Right cardiac atrium (tissue), 5 donors: ENCODE measurements at regions not wholly inside any gene's neighbourhood (a gene's known extent, or its start where the extent isn't known, plus 50 kb on each side); places are given as distances from the start of the nearest gene placed in this dataset.

Experiments used
- ATAC-seq, 2 donors: fragments of 200-7000 bp; cut with Tn5 transposase; one replicate each; pipeline versions ENCODE4 v1.8.0 to v1.9.1; 2020; ENCODE audit warnings: moderate library complexity in 2 of 2, mild to moderate bottlenecking in 1 of 2
- DNase-seq, 3 donors: peaks; one replicate each; pipeline ENCODE4 v3.0.0-alpha.2; 2020
- H3K27ac ChIP-seq: one replicate; pipeline ENCODE4 v1.5.1; 2013; ENCODE audit warnings: mild to moderate bottlenecking, low read length, control low read depth, moderate library complexity
- H3K27me3 ChIP-seq: one replicate; pipeline ENCODE4 v1.6.1; 2013; ENCODE audit not compliant: control insufficient read depth, insufficient read depth
- H3K4me1 ChIP-seq: one replicate; pipeline ENCODE4 v1.6.1; 2013; ENCODE audit warnings: low read length; ENCODE audit not compliant: control insufficient read depth, insufficient read depth
- H3K4me3 ChIP-seq: one replicate; pipeline ENCODE4 v1.5.1; 2013; ENCODE audit warnings: low read length, control low read depth
- H3K9me3 ChIP-seq: one replicate; pipeline ENCODE4 v1.6.1; 2013; ENCODE audit warnings: low read length; ENCODE audit not compliant: control insufficient read depth
- WGBS: extraction: QIAGEN DNeasy Blood & Tissue Kit; methylation state at CpG from one replicate; pipeline ENCODE4 v1.1.7; 2013; 5-methylcytosine and 5-hydroxymethylcytosine counted together
- intact Hi-C, 4 donors: fragments of 100-400 bp; cut with DNase I; formaldehyde crosslinking; loops; one replicate each; pipeline versions ENCODE4 v1.11.0 to v1.14.0; 2022 to 2023
- donor health status: healthy with polysubstance abuse.
- donor health status: DM: no; HTN: yes; CAD: no.
- donor health status: DM: no; HTN: no; CAD: no.
- donor health status: DM: no; HTN: yes; CAD: no; lungs with severe emphysema.
- donor health status: DM: yes; HTN: yes; CAD: no.

DNA sequence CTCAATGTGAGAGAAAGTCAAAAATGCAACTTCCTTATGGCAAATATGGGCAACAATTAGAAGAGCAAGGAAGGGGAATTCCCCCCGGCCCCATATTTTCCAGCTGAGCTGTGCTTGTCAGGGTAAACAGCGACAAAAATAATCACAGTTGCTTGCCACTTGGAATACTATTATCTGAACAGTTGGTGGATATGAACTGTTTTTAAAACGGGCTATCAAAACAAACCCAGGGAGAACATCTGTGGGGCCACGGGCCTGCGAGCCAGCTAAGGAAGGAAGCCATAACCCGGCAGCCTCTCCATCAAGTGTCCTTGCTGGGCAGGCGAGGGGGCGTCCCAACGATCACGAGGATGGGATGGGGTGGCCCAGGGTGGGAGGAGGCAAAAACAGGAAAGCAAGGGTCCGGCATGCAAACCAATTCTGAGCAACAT lies 228.4 kb downstream of the ARHGAP12 start:
- H3K27ac ChIP-seq, result peak overlapping the region; percentile 80
- DNase-seq (peak in 2 of 3 donors; percentile 80 to 82), ATAC-seq (peak in 1 of 2 donors; percentile 12)
- H3K27me3 ChIP-seq, result no peaks in the 10 kb centered on the region
- no peak overlapping the region for H3K4me3 ChIP-seq
- H3K9me3 ChIP-seq, result no peaks in the 10 kb centered on the region
- WGBS, result 28% methylated on average over 11 of the region's 11 CpGs
- H3K4me1 ChIP-seq, result peaks cover 18% of the 10 kb centered on the region
- intact Hi-C loops, result loop anchor here in 2 of 4 donors (10.0 kb wide), 1 partner anchor 105 kb away; no protein-coding TSS in a partner anchor

DNA sequence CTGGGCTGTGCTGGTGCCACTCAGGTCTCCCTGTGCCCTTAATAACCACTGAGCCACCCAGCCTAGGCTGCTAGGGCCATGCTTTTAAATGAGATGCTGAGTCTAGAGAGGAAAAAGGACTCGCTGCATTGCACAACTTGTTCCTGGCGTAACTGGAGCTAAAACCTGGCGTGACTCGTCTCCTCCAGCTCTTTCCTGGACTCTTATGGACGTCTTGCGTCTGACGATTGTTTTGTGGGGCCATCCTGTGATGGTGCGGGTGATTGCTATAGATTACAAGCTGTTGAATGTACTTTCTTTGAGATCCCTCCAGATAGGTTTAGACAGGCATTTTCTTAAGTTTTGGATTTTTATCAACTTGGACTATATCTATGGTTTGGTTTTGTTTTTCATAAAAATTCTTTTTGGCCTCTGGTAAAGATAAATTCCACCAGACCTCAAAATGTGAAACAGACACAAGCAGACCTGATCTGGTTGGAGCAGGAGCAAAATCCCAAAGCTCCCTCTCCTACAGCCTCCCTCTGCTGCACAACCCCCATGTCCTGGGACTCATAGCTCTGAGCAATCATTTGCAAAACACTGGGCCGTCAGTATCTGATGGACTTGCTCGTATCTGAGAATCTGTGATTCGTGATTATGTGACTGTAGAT lies 230.3 kb downstream of the ARHGAP12 start:
- no peak overlapping the region for H3K4me3 ChIP-seq
- intact Hi-C loops, result no loop called here
- peak overlapping the region; percentile 96 for H3K27ac ChIP-seq
- no peaks in the 10 kb centered on the region for H3K9me3 ChIP-seq
- no peaks in the 10 kb centered on the region for H3K27me3 ChIP-seq
- peak; percentile 73 to 74 for ATAC-seq
- DNase-seq, result peak; percentile 77 to 87 (median 81)
- 32% methylated on average over 11 of the region's 11 CpGs for WGBS
- peaks cover 18% of the 10 kb centered on the region for H3K4me1 ChIP-seq

DNA sequence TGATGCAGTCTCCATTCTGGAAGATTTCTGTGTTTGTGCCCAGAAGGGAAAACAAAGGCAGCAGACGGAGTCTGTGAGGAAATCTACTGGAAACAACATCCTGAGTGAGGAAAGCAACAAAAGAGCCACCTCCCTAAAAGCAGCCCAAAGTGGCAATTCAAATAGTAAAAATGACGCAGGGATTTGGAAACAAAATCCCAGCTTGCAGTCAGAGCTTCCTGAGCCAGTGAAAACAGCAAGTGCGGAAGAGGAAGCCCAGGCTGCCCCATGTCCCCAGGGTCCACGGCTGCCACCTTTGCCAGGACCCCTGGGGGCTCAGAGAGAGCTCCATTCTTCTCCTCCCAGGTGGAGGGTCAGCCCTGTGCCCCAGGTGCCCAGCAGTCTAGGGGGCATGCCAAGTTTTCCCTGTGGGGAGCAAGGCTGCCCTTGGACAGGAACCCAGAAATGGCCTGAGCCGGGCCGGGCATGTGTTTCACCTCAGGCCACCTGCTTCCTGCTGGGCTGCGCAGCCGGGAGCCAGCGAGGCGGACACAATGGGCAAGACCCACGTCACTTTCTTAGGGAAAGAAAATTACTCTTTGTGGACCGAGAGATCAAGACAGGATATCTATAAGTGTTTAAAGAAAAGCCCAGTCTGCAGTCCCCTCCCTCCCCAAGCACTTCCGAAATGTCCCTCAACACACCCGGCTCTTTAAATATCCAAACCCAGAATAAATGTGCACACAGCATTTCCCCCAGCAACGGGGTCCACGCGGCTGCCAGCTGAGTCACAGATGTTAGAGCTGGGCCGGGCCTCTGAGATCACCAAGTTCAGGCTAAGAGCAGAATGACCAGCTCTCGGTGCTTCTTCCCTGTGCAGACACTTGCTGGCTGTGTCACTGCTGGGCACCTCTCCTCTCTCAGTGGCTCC lies 231.1 kb downstream of the ARHGAP12 start:
- intact Hi-C loops, result no loop called here
- 26% methylated on average over 19 of the region's 19 CpGs for WGBS
- H3K4me3 ChIP-seq, result no peak overlapping the region
- H3K4me1 ChIP-seq, result peaks cover 18% of the 10 kb centered on the region
- ATAC-seq, result peak; percentile 84 to 92
- no peaks in the 10 kb centered on the region for H3K9me3 ChIP-seq
- peak overlapping the region; percentile 96 for H3K27ac ChIP-seq
- DNase-seq, result peak; percentile 94 to 96 (median 94)
- no peaks in the 10 kb centered on the region for H3K27me3 ChIP-seq

DNA sequence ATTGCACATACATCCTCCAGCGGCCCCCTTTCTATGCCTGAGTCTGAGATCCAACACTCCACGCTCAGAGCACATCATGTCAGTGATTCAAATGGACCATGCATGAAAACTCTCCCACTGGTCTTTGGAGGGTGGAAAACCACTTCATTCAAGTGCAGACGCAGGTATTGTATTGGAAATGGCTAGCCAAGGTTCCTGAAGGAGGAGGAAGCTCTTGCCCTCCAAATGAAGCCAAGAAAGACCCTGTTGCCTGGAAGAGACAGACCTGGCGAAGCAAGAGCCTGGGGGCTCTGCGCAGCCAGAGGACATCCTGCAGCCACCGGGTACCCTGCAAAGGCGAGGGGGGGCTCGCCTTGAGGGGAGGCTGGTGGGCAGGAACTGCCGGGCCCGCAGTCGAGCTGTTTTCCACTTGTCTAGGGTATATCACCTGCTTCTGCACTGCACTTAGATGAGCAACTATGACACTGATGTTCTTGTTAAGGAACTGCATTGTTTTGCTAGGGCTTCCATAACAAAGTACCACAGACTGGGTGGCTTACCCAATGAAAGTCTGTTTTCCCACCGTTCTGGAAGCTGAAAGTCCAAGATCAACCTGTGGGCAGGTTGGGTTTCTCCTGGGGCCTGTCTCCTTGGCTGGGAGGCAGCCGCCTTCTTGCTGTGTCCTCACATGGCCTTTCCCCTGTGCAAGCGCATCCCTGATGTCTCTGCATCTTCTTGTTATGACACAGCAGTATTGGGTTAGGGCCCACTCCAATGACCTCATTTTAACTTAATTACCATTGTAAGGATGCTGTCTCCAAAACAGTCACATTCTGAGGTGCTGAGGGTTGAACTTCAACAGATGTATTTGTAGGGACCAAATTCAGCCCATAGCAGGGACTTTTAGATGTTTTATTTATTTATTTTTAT lies 233.4 kb downstream of the ARHGAP12 start:
- Histone ChIP-seq H3K27ac (no peak overlapping the region), H3K4me3 (no peak overlapping the region), H3K27me3 (no peaks in the 10 kb centered on the region), H3K4me1 (peaks cover 9% of the 10 kb centered on the region), H3K9me3 (no peaks in the 10 kb centered on the region)
- intact Hi-C loops, result no loop called here
- ATAC-seq, result no peak
- peak in 2 of 3 donors; percentile 37 to 38 for DNase-seq
- WGBS, result 91% methylated on average over 14 of the region's 14 CpGs

DNA sequence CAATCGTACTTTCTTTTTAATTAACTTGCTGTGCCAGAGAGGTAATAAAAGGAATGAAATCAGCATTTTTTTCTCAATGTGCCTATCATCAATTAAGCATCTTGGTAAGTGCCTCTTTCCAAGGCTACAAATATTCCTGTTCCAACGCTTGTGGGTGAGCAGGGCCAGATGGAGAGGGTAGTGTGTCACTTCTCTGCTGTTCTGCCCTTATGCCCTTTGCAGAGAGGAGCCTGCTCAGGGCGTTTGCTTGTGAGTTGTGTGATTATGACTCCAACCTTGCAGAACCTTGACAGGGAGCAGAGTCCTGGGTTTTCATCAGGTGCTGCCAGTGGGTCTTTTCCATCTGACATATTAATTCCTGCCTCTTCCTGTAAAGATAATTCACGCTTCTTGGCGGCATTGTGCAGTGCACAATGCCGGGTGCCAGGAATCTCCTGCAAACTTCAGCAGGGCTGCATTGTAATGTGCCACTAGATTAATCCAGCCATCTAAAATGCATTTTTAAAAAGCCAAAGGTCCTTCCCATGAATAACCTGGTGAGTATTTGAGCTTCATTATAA lies 234.4 kb downstream of the ARHGAP12 start:
- H3K27ac ChIP-seq, result no peak overlapping the region
- DNase-seq (no peak), ATAC-seq (no peak)
- intact Hi-C loops, result no loop called here
- H3K4me1 ChIP-seq, result peaks cover 2% of the 10 kb centered on the region
- 62% methylated on average over 6 of the region's 6 CpGs for WGBS
- H3K4me3 ChIP-seq, result no peak overlapping the region
- no peaks in the 10 kb centered on the region for H3K27me3 ChIP-seq
- H3K9me3 ChIP-seq, result no peaks in the 10 kb centered on the region

DNA sequence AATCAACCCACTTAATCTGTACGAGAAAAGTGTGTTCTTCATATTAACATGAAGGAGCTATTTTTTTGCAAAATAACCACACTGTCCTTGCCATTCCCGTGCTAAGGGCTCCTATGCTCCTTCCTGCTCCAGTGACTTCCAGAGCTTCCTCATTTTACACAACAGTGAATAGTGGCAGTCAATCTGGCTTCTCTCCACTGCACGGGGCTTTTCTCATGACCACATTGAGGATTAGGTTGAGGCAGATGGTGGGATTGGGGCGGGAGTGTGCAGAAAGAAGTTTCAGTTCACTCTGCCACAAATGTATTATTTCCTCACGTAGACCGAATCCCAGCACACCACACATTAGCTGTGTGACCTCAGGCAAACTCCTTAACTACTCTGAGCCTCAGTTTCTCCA lies 235.1 kb downstream of the ARHGAP12 start:
- Histone ChIP-seq H3K4me1 (no peaks in the 10 kb centered on the region), H3K27ac (no peak overlapping the region), H3K4me3 (no peak overlapping the region), H3K27me3 (no peaks in the 10 kb centered on the region), H3K9me3 (no peaks in the 10 kb centered on the region)
- intact Hi-C loops, result no loop called here
- DNase-seq (no peak), ATAC-seq (no peak)
- 80% methylated on average over 6 of the region's 6 CpGs for WGBS

DNA sequence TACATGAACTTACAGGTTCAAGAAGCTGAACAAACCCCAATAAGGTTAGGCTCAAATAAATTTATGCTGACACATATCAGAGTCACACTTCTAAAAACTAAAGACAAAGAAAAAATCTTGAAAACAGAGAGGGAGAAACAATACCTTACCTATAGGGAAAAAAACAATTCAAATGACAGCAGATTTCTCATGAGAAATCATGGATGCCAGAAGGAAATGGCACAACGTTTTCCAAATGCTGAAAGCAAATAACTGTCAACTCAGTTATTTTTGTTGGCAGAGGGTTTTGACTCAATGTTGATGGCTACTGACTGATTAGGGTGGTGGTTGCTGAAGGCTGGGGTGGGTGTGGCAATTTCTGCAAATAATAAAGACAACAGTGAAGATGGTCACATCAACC lies 239.4 kb downstream of the ARHGAP12 start:
- H3K4me3 ChIP-seq, result no peak overlapping the region
- no peaks in the 10 kb centered on the region for H3K4me1 ChIP-seq
- H3K9me3 ChIP-seq, result peaks cover 2% of the 10 kb centered on the region
- H3K27ac ChIP-seq, result no peak overlapping the region
- DNase-seq (no peak), ATAC-seq (no peak)
- intact Hi-C loops, result no loop called here
- WGBS, result 29% methylated on average over 1 of the region's 1 CpG
- no peaks in the 10 kb centered on the region for H3K27me3 ChIP-seq

DNA sequence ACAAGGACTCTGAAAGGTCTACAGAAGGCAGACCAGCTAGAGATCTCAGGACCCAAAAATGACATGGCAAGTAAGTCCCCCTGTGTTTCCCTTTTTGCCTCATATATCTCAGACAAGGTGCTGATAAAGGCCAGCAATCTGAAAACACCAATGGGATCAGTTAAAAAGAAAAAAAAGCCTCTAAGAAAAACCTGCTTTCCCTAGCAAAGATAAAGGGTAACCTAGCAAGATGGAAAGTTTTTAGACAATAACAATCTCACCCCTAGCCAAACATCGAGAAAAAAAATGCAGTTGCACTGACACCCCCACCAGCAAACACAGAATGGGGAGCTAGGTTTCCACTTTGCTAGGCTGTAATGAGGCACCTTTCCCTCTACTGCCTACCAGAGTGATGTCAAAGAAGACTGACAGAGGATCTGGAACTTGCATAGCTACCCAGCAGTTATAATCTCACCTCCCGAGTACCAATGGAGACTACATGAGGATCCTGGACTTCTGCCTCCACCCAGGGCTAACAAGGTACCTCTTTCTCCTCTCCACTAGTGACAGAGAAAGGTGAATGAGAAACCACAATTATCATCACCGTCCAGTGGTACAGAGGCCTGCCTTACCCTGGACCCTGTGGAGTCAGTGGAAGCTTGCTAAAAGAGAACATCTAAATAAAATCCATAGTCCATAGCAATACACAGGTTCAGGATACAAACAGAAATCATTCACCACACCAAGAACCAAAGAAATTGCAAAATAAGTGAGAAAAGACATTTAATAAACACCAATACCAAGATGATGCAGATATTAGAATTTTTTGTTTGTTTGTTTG lies 240.8 kb downstream of the ARHGAP12 start:
- H3K4me3 ChIP-seq, result no peak overlapping the region
- H3K9me3 ChIP-seq, result peaks cover 3% of the 10 kb centered on the region
- 84% methylated on average over 3 of the region's 3 CpGs for WGBS
- H3K27ac ChIP-seq, result no peak overlapping the region
- H3K4me1 ChIP-seq, result no peaks in the 10 kb centered on the region
- intact Hi-C loops, result no loop called here
- DNase-seq (no peak), ATAC-seq (peak in 1 of 2 donors; percentile 28)
- H3K27me3 ChIP-seq, result no peaks in the 10 kb centered on the region

DNA sequence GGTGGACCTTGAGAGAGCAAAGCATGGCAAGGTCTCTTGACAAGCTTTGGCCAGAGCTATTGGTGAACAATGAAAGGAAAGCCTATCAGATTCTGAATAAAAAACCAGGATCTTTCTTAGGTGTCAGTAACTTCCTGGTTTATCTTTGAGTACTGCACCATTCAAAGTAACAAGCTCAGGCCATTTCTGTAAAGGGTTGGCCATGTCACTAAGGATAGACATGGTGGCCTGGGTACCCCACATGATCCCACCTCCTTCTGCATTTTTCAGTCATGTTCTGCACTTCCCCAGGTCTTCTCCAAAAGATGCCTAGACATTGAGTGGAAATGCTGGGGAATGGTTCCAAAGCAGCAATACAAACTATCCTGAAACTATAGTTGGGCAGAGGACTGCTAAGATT lies 242.0 kb downstream of the ARHGAP12 start:
- H3K4me1 ChIP-seq, result no peaks in the 10 kb centered on the region
- no peak overlapping the region for H3K4me3 ChIP-seq
- H3K27me3 ChIP-seq, result no peaks in the 10 kb centered on the region
- ATAC-seq, result no peak
- no peak for DNase-seq
- no peak overlapping the region for H3K27ac ChIP-seq
- peaks cover 3% of the 10 kb centered on the region for H3K9me3 ChIP-seq
- intact Hi-C loops, result no loop called here

DNA sequence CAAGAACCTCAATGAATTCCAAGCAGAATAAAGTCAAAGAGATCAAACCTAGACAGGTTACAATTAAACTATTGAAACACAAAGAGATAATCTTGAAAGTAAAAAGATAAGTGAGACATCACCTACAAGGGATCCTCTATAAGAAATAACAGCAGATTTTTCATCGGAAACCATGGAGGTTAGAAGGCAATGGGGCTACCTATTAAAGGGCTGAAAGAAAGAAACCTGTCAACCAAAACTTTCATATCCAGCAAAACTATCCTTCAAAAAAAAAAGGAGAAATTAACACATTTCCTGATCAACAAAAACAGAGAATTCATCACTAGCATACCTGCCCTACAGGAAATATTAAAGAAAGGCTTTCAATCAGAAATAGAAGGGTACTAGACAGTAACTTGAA lies 244.9 kb downstream of the ARHGAP12 start:
- H3K27me3 ChIP-seq, result no peaks in the 10 kb centered on the region
- H3K27ac ChIP-seq, result no peak overlapping the region
- ATAC-seq, result no peak
- no peak overlapping the region for H3K4me3 ChIP-seq
- WGBS, result 100% methylated on average over 1 of the region's 1 CpG
- H3K4me1 ChIP-seq, result peaks cover under 1% of the 10 kb centered on the region
- DNase-seq, result no peak
- intact Hi-C loops, result no loop called here
- H3K9me3 ChIP-seq, result peaks cover 3% of the 10 kb centered on the region
